ENCODE measurements at regions not wholly inside any gene's neighbourhood (a gene's known extent, or its start where the extent isn't known, plus 50 kb on each side); places are given as distances from the start of the nearest gene placed in this dataset.

DNA sequence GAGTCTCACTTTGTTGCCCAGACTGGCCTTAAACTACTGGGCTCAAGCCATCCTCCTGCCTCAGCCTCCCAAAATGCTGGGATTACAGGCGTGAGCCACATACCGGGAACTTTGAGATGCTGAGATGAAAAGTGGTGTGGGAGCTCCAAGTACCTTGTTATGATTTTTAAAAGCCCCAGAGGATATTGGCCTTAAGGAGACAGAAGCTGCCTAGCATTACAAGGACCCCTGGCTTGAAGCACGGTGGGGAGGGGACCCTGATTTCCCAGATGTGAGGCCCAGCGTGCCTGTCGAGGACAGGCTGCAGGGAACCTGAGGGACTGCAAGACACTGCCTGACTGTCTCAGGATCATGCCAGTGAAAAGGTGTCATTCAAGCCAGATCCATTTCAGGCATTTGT, 75.3 kb upstream of the TIAM2 start:
- TF ChIP-seq, protein P1, sequence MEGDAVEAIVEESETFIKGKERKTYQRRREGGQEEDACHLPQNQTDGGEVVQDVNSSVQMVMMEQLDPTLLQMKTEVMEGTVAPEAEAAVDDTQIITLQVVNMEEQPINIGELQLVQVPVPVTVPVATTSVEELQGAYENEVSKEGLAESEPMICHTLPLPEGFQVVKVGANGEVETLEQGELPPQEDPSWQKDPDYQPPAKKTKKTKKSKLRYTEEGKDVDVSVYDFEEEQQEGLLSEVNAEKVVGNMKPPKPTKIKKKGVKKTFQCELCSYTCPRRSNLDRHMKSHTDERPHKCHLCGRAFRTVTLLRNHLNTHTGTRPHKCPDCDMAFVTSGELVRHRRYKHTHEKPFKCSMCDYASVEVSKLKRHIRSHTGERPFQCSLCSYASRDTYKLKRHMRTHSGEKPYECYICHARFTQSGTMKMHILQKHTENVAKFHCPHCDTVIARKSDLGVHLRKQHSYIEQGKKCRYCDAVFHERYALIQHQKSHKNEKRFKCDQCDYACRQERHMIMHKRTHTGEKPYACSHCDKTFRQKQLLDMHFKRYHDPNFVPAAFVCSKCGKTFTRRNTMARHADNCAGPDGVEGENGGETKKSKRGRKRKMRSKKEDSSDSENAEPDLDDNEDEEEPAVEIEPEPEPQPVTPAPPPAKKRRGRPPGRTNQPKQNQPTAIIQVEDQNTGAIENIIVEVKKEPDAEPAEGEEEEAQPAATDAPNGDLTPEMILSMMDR (IDR thresholded peaks at IDR 0.05), result no peak
- no peak for TF ChIP-seq POLR2A (IDR thresholded peaks at IDR 0.05)
- ATAC-seq, result no peak
- Histone ChIP-seq H3K4me1 (no peaks in the 10 kb centered on the region), H3K4me3 (no peak overlapping the region), H3K27me3 (no peaks in the 10 kb centered on the region), H3K36me3 (replicated peaks in 1 of 2; ENCODE audit: insufficient read depth in 1 of 2, low read depth in 2 of 2) (no peaks in the 10 kb centered on the region), H3K9me3 (no peaks in the 10 kb centered on the region), H3K27ac (no peak overlapping the region)
- intact Hi-C loops (cut with DNase I), result loop anchor here (10.0 kb wide), 1 partner anchor 265 kb away; no protein-coding TSS in a partner anchor
- DNase-seq, result no peak
- 92 to 93% methylated on average over 5 of the region's 5 CpGs for WGBS, 2 donors

DNA sequence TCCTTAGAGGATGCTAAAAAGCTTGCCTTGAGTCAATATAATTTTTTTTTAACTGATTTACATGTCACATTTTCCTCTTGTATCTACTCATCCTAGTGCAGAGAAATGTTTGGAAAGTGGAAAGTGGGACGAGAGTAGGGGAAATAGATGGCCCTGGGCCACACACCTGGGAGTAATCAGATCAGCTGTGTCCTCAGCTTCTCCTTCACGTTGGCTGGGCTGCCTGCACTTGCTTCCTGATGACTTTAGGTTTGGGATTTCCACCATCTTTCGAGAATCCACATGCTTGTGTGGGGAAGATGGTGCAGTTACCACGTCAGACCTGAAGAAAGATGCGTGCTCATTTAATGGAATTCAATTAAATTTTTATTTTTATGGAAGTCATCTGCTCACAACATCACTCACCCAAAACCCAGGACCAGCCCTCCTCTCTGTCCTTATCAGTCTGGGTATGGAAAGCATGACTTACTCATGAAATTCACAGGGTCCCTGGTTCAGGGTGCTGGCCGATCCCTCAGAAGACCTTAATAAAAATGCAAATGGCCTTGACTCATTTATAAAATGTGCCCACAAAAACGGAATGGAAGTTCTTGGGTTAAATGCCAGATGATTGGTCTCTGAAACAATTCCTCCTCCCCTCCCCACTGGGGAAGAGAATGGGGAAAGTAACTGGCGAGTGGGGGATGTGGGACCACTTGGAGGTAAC, 74.5 kb upstream of the TIAM2 start:
- Histone ChIP-seq H3K4me1 (no peaks in the 10 kb centered on the region), H3K36me3 (replicated peaks in 1 of 2; ENCODE audit: insufficient read depth in 1 of 2, low read depth in 2 of 2) (no peaks in the 10 kb centered on the region), H3K9me3 (no peaks in the 10 kb centered on the region), H3K27me3 (no peaks in the 10 kb centered on the region), H3K27ac (no peak overlapping the region), H3K4me3 (no peak overlapping the region)
- intact Hi-C loops (cut with DNase I), result loop anchor here (10.0 kb wide), 1 partner anchor 264 kb away; no protein-coding TSS in a partner anchor
- DNase-seq (no peak), ATAC-seq (no peak)
- 76 to 79% methylated on average over 8 of the region's 8 CpGs for WGBS, 2 donors
- TF ChIP-seq POLR2A (IDR thresholded peaks at IDR 0.05), result no peak
- TF ChIP-seq, protein P1 (IDR thresholded peaks at IDR 0.05), result no peak

DNA sequence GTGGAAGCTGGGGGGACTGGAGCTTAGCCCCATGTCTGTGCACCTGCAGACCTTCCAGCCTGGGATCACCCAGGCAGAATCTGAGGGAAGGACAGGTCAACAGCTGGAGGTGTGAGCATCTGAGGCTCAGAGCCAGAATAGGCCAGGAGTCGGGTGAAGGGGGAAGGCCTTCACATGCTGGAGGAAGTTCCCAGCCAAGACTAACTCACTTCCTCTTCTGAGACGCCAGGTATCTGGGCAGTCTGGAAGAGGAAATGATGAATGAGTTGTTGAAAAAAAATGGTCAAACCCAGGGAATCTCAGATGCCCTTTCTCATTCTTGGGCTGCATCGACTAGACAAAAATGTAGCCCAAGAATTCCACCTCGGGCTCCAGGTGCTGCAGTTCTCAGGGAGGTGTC, 73.6 kb upstream of the TIAM2 start:
- Histone ChIP-seq H3K27me3 (no peaks in the 10 kb centered on the region), H3K9me3 (no peaks in the 10 kb centered on the region), H3K27ac (no peak overlapping the region), H3K4me1 (no peaks in the 10 kb centered on the region), H3K4me3 (no peak overlapping the region), H3K36me3 (replicated peaks in 1 of 2; ENCODE audit: insufficient read depth in 1 of 2, low read depth in 2 of 2) (no peaks in the 10 kb centered on the region)
- WGBS, 2 donors, result 48 to 63% methylated on average over 4 of the region's 4 CpGs
- DNase-seq (no peak), ATAC-seq (no peak)
- intact Hi-C loops (cut with DNase I), result loop anchor here (10.0 kb wide), 1 partner anchor 263 kb away; no protein-coding TSS in a partner anchor
- no peak for TF ChIP-seq POLR2A (IDR thresholded peaks at IDR 0.05)
- TF ChIP-seq, protein P1 (IDR thresholded peaks at IDR 0.05), result no peak

DNA sequence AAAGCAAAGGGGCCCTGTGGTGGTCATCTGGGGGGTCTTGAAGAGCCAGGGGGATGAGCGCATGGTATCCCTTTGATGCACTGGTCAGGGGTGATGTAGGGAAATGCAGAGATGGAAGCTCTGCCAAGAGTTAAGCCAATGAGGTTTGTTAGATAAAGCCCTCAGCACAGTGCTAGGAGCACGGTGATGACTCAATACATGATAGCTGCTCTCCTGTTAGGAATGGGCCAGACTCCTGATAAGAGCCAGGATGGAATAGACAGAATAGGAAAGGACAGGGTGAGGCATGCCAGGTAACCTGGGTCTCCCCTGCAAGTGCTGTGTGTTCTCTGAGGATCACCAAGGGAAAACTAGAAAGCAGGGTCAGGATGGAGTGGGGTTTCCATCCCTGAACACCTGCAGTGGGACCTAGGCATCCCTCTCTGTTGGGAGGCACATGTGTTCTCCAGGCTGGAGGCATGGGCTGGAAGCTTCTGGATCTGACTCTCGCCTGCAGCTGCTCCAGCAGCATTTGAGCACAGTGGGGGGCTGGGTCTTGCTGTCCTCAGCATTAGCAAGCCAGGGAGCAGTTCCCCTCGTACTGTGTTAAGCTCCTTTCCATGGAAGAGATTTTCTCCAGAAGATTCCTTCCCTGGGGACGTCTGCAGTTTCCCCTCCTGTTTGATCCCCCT, 71.8 kb upstream of the TIAM2 start:
- Histone ChIP-seq H3K27ac (no peak overlapping the region), H3K36me3 (replicated peaks in 1 of 2; ENCODE audit: insufficient read depth in 1 of 2, low read depth in 2 of 2) (no peaks in the 10 kb centered on the region), H3K4me1 (no peaks in the 10 kb centered on the region), H3K27me3 (no peaks in the 10 kb centered on the region), H3K9me3 (no peaks in the 10 kb centered on the region), H3K4me3 (no peak overlapping the region)
- DNase-seq (no peak), ATAC-seq (no peak)
- TF ChIP-seq, protein P1 (IDR thresholded peaks at IDR 0.05), result no peak
- TF ChIP-seq POLR2A (IDR thresholded peaks at IDR 0.05), result no peak
- WGBS, 2 donors, result 71 to 79% methylated on average over 5 of the region's 5 CpGs
- intact Hi-C loops (cut with DNase I), result loop anchor here (10.0 kb wide), 1 partner anchor 261 kb away; no protein-coding TSS in a partner anchor

All from body of pancreas (tissue), 4 donors.